Hepatocyte (in vitro differentiated cells): ENCODE measurements at regions not wholly inside any gene's neighbourhood (a gene's known extent, or its start where the extent isn't known, plus 50 kb on each side); places are given as distances from the start of the nearest gene placed in this dataset.

Experiments used
- CTCF ChIP-seq: fragments of 200-600 bp; sonication (generic); IDR thresholded peaks from 2 replicates; pipeline ENCODE4 v1.5.1; 2016; ENCODE audit warnings: antibody characterized with exemption, mild to moderate bottlenecking; ENCODE audit not compliant: poor library complexity
- EZH2 ChIP-seq: fragments of 200-600 bp; sonication (generic); IDR thresholded peaks from 2 replicates; pipeline ENCODE4 v1.6.1; 2016; ENCODE audit warnings: antibody characterized with exemption, mild to moderate bottlenecking, borderline replicate concordance
- EZH2phosphoT487 ChIP-seq: fragments of 200-600 bp; sonication (generic); IDR thresholded peaks from one replicate; pipeline ENCODE4 v1.6.1; 2018; ENCODE audit warnings: antibody characterized with exemption, mild to moderate bottlenecking, low read depth, moderate library complexity; ENCODE audit not compliant: unreplicated experiment, severe bottlenecking

DNA sequence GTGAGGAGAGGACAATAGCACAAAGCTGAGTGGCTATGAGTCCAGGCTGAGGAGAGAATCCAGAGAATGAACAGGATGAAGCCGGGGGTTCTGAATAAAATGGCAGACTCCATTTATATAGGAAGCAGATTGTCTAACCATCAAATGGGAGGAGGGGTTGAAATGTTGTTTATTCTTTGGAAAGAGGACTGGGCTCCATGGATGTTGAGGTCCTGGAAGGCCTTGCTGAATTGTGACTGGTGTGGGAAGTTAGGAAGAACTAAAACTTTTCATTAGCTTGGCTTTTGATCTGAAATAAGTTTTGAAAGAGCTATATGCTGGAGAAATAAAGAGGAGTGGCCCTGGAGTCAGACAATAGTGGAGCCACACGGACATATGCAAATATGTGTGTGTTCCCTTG lies 647.8 kb downstream of the RNF144B start:
- TF ChIP-seq EZH2 (no peak), CTCF (no peak), EZH2phosphoT487 (no peak)
